Omental fat pad (tissue), 3 donors: ENCODE measurements at regions not wholly inside any gene's neighbourhood (a gene's known extent, or its start where the extent isn't known, plus 50 kb on each side); places are given as distances from the start of the nearest gene placed in this dataset.

Experiments used
- ATAC-seq: fragments of 150-250 bp; one replicate; pipeline ENCODE4 v1.9.1; 2016; ENCODE audit warnings: mild to moderate bottlenecking, moderate library complexity; ENCODE audit not compliant: low FRiP score
- DNase-seq: peaks from one replicate; pipeline ENCODE4 v3.0.0-alpha.2; 2019; ENCODE audit warnings: low spot score
- CTCF ChIP-seq, 3 donors: fragments of 450-650 bp; IDR thresholded peaks; one replicate each; pipeline ENCODE4 v1.5.1; 2016 to 2017; ENCODE audit warnings: antibody characterized with exemption in 3 of 3, mild to moderate bottlenecking in 3 of 3, moderate library complexity in 2 of 3

- no peak for TF ChIP-seq CTCF (IDR thresholded peaks at IDR 0.05)
- no peak for DNase-seq
- no peak for ATAC-seq
Measured at GRCh38 chr10:63723320-63723719, 202.1 kb downstream of the REEP3 start.

DNA sequence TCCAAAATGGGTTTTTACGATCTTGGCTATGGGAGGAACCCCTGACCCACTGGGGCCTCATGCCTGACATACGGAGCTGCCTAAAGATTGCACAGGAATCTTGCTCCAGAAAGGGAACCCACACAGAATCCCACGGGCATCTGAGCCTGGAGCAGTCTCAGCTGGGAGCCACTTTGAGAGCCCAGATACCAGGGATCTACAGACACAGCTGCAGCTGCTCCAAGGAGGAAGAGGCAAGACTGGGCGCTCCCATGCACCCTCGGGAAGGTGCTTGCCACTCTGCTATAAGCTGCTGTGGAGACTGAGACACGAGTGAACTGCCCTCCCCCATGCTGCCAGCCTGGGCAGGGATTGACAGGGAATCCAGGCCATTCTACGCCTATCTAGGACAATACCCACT, 202.5 kb downstream of the REEP3 start:
- ATAC-seq (no peak), DNase-seq (no peak)
- TF ChIP-seq CTCF (IDR thresholded peaks at IDR 0.05), result no peak

DNA sequence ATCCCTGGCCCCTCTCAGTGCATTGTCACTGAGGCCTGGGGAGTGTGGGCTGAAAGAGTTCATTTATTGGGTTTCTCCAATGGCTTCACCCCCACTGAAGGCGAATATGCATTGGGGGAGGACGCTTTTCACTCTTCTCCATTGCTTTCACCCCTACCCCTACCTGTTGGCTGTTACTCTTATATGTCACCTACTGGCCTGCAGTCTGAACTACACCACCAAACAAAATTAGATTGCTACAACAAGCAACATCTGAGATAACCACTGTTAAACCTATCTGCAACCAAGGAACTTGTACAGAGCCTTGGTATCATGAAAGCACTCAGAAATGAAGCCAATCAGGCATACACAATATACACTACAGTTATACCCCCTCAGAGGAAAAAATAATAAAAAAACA, 203.7 kb downstream of the REEP3 start:
- ATAC-seq, result no peak
- DNase-seq, result no peak
- TF ChIP-seq CTCF (IDR thresholded peaks at IDR 0.05), result no peak

DNA sequence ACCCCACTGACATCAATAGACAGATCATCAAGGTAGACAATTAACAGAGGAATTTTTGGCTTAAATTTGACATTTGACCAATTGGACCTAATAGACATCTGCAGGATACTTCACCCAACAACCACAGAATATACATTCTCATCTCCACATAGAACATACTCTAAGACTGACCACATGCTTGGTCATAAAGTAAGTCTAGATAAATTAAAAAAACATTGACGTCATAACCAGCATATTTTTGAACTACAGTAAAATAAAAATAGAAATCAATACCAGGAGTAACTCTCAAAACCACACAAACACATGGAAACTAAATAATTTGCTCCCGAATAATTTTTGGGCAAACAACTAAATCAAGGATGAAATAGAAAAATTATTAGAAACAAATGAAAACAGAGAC, 205.7 kb downstream of the REEP3 start:
- no peak for ATAC-seq
- DNase-seq, result no peak
- TF ChIP-seq CTCF (IDR thresholded peaks at IDR 0.05), result no peak

- no peak for DNase-seq
- no peak for ATAC-seq
- no peak for TF ChIP-seq CTCF (IDR thresholded peaks at IDR 0.05)
Measured at GRCh38 chr10:63727636-63728035, 206.4 kb downstream of the REEP3 start.

DNA sequence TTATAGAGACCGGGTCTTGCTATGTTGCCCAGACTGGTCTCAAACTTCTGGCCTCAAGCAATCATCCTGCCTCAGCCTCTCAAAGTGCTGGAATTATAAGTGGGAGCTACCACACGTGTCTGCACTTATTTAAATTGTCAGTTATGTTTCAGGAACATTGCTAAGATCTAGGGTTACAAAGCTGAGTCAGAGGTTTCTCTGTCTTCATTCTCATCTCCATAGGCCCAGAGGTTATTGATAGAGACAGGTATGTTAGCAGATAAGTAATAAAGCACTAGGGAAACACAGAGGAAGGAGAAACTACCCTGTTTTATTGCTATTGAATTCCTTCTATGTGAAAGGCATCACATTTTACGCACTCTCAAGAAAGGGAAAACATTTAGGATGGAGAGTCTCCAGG, 214.1 kb downstream of the REEP3 start:
- DNase-seq (no peak), ATAC-seq (no peak)
- TF ChIP-seq CTCF (IDR thresholded peaks at IDR 0.05), result no peak

GRCh38 chr10:63738410-63738809, 217.2 kb downstream of the REEP3 start:
- no peak for TF ChIP-seq CTCF (IDR thresholded peaks at IDR 0.05)
- ATAC-seq (no peak), DNase-seq (no peak)
